ENCODE measurements at regions not wholly inside any gene's neighbourhood (a gene's known extent, or its start where the extent isn't known, plus 50 kb on each side); places are given as distances from the start of the nearest gene placed in this dataset.

- TF ChIP-seq CTCF (IDR thresholded peaks at IDR 0.05) = no peak
- no peak for TF ChIP-seq EZH2 (IDR thresholded peaks at IDR 0.05; ENCODE audit: borderline replicate concordance, insufficient read depth, low read depth, low read length, poor library complexity, severe bottlenecking)
These were observed 58.6 kb upstream of the OLIG3 start for GRCh38 chr6:137552809-137553208.
